ENCODE measurements at regions not wholly inside any gene's neighbourhood (a gene's known extent, or its start where the extent isn't known, plus 50 kb on each side); places are given as distances from the start of the nearest gene placed in this dataset.

GRCh38 chr3:153273217-153273616, 111.2 kb downstream of the RAP2B start:
- TF ChIP-seq CTCF (IDR thresholded peaks at IDR 0.05): no peak
- no peak for TF ChIP-seq POLR2A (IDR thresholded peaks at IDR 0.05)
- no peak for TF ChIP-seq EP300 (IDR thresholded peaks at IDR 0.05)
- TF ChIP-seq POLR2AphosphoS5 (IDR thresholded peaks at IDR 0.05): no peak

All from suprapubic skin (tissue), 4 donors.